DOHH2 (cell line): ENCODE measurements at regions not wholly inside any gene's neighbourhood (a gene's known extent, or its start where the extent isn't known, plus 50 kb on each side); places are given as distances from the start of the nearest gene placed in this dataset.

Experiments
- H3F3A ChIP-seq: fragments of 200-600 bp; sonication (generic), shearing (Covaris generic); 2 replicates; pipeline ENCODE4 v1.6.0; 2016; ENCODE audit warnings: antibody characterized with exemption, mild to moderate bottlenecking; ENCODE audit not compliant: control insufficient read depth, insufficient read depth
- H3K27ac ChIP-seq: fragments of 200-600 bp; sonication (generic); 2 replicates; pipeline ENCODE4 v1.5.1; 2014; ENCODE audit warnings: low read depth, mild to moderate bottlenecking, low read length, moderate library complexity
- H3K27me3 ChIP-seq: fragments of 200-600 bp; sonication (generic); 2 replicates; pipeline ENCODE4 v1.6.1; 2014; ENCODE audit warnings: mild to moderate bottlenecking, low read length, mixed read lengths; ENCODE audit not compliant: control insufficient read depth
- H3K36me3 ChIP-seq: fragments of 200-600 bp; sonication (generic); 2 replicates; pipeline ENCODE4 v1.6.1; 2014; ENCODE audit warnings: mild to moderate bottlenecking, low read length, moderate library complexity, mixed read lengths; ENCODE audit not compliant: control insufficient read depth
- H3K4me1 ChIP-seq: fragments of 200-600 bp; sonication (generic); 2 replicates; pipeline ENCODE4 v1.6.1; 2014; ENCODE audit warnings: mild to moderate bottlenecking, low read length, mixed read lengths; ENCODE audit not compliant: control insufficient read depth
- H3K4me2 ChIP-seq: fragments of 200-600 bp; sonication (generic); 2 replicates; pipeline ENCODE4 v1.6.0; 2014; ENCODE audit warnings: mild to moderate bottlenecking, low read length, moderate library complexity
- H3K4me3 ChIP-seq: fragments of 200-600 bp; sonication (generic); 2 replicates; pipeline ENCODE4 v1.5.1; 2014; ENCODE audit warnings: mild to moderate bottlenecking, low read length, mixed read lengths
- H3K79me2 ChIP-seq: fragments of 200-600 bp; sonication (generic); 2 replicates; pipeline ENCODE4 v1.6.1; 2014; ENCODE audit warnings: mild to moderate bottlenecking, low read length, mixed read lengths; ENCODE audit not compliant: control insufficient read depth
- H3K9me2 ChIP-seq: fragments of 200-600 bp; sonication (generic); replicated peaks from 2 replicates; pipeline ENCODE4 v1.6.1; 2014; ENCODE audit warnings: mild to moderate bottlenecking, low read length, mixed read lengths; ENCODE audit not compliant: control insufficient read depth
- H3K9me3 ChIP-seq: fragments of 200-600 bp; sonication (generic); 2 replicates; pipeline ENCODE4 v1.6.1; 2014; ENCODE audit warnings: antibody characterized with exemption, low read length, mixed read lengths; ENCODE audit not compliant: control insufficient read depth, insufficient read depth
- H4K20me1 ChIP-seq: fragments of 200-600 bp; sonication (generic); 2 replicates; pipeline ENCODE4 v1.6.0; 2014; ENCODE audit warnings: low read depth, mild to moderate bottlenecking, antibody characterized with exemption, low read length, moderate library complexity; ENCODE audit not compliant: control insufficient read depth, insufficient read depth
- EZH2phosphoT487 ChIP-seq: fragments of 200-600 bp; sonication (generic); IDR thresholded peaks from 2 replicates; pipeline ENCODE4 v1.6.1; 2017; ENCODE audit warnings: borderline replicate concordance, mild to moderate bottlenecking, antibody characterized with exemption, low read length, moderate library complexity, mixed read lengths
- TF ChIP-seq, protein P1 (sequence below): fragments of 200-600 bp; sonication (generic); IDR thresholded peaks from one replicate; pipeline ENCODE4 v1.5.1; 2014; ENCODE audit warnings: antibody characterized with exemption, mild to moderate bottlenecking, low read depth, low read length; ENCODE audit not compliant: poor library complexity, severe bottlenecking

DNA sequence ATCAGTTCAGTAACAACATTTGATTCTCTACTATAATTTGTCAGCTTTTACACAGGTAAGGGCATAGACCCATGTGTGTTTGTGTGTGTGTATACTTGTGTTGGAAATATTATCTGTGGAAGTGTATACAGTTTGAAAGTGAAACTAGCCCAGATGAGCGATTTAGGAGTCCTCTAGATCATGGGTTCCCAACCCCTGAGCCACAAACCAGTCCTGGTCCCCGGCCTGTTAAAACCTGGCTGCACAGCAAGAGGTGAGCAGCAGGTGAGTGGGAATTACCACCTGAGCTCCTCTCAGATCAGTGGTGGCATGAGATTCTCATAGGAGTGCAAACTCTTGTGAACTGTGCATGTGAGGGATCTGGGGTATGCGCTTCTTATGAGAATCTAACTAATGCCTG is 1221.5 kb upstream of the SORCS1 start:
- no peaks in the 10 kb centered on the region for H3F3A ChIP-seq
- no peak overlapping the region for H3K27ac ChIP-seq
- H3K36me3 ChIP-seq, result no peaks in the 10 kb centered on the region
- no peak overlapping the region for H3K4me2 ChIP-seq
- H3K27me3 ChIP-seq, result no peaks in the 10 kb centered on the region
- TF ChIP-seq EZH2phosphoT487, result no peak
- TF ChIP-seq, protein P1, sequence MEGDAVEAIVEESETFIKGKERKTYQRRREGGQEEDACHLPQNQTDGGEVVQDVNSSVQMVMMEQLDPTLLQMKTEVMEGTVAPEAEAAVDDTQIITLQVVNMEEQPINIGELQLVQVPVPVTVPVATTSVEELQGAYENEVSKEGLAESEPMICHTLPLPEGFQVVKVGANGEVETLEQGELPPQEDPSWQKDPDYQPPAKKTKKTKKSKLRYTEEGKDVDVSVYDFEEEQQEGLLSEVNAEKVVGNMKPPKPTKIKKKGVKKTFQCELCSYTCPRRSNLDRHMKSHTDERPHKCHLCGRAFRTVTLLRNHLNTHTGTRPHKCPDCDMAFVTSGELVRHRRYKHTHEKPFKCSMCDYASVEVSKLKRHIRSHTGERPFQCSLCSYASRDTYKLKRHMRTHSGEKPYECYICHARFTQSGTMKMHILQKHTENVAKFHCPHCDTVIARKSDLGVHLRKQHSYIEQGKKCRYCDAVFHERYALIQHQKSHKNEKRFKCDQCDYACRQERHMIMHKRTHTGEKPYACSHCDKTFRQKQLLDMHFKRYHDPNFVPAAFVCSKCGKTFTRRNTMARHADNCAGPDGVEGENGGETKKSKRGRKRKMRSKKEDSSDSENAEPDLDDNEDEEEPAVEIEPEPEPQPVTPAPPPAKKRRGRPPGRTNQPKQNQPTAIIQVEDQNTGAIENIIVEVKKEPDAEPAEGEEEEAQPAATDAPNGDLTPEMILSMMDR, result no peak
- no peaks in the 10 kb centered on the region for H3K9me2 ChIP-seq
- H4K20me1 ChIP-seq, result no peaks in the 10 kb centered on the region
- no peaks in the 10 kb centered on the region for H3K9me3 ChIP-seq
- H3K79me2 ChIP-seq, result no peaks in the 10 kb centered on the region
- no peaks in the 10 kb centered on the region for H3K4me1 ChIP-seq
- H3K4me3 ChIP-seq, result no peak overlapping the region

DNA sequence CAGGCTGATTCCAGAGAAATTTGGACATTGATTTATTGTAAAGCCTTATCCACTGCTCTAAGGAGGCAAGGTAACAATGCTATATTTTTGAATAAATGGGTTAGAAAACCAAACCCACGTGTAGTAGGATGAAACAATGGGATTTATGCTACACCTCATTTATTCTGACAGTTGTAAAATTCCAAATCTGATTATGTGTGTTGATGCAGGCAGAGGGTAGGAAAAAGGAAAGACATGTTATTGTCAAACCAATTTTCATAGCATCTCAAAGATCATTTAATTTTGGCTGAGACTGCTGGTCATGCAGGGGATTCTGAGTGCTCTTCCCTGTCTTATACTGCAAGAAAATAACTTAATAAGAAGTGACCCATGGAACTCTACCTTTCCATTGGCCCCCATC is 1219.9 kb upstream of the SORCS1 start:
- Histone ChIP-seq H4K20me1 (no peaks in the 10 kb centered on the region), H3K79me2 (no peaks in the 10 kb centered on the region), H3K27ac (no peak overlapping the region), H3K27me3 (no peaks in the 10 kb centered on the region), H3K9me3 (no peaks in the 10 kb centered on the region), H3K4me1 (no peaks in the 10 kb centered on the region), H3K4me3 (no peak overlapping the region), H3F3A (no peaks in the 10 kb centered on the region), H3K36me3 (no peaks in the 10 kb centered on the region), H3K4me2 (no peak overlapping the region), H3K9me2 (no peaks in the 10 kb centered on the region)
- no peak for TF ChIP-seq EZH2phosphoT487
- TF ChIP-seq, protein P1, result no peak

DNA sequence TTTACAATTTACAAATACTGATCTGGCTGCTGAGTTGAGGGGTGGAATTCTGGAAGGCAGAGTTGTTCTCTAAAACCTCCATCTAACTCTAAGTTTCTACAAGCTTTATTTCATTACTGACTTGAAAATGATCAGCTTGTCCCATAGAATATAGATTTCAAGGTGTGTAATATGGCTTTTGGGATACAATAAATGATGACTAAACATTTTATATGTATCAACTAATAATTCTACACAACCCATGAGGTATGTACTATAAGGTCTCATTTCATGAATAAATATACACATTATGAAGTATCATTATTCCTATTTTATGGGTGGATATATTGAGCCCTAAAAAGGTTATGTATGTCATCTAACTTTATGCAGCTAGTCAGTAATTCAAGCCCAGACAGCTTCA is 1214.3 kb upstream of the SORCS1 start:
- H3K27ac ChIP-seq, result no peak overlapping the region
- no peak overlapping the region for H3K4me3 ChIP-seq
- H3K9me3 ChIP-seq, result no peaks in the 10 kb centered on the region
- H3F3A ChIP-seq, result no peaks in the 10 kb centered on the region
- H3K4me1 ChIP-seq, result no peaks in the 10 kb centered on the region
- TF ChIP-seq, protein P1, result no peak
- TF ChIP-seq EZH2phosphoT487, result no peak
- no peaks in the 10 kb centered on the region for H3K27me3 ChIP-seq
- H3K4me2 ChIP-seq, result no peak overlapping the region
- H3K9me2 ChIP-seq, result no peaks in the 10 kb centered on the region
- no peaks in the 10 kb centered on the region for H4K20me1 ChIP-seq
- no peaks in the 10 kb centered on the region for H3K36me3 ChIP-seq
- H3K79me2 ChIP-seq, result no peaks in the 10 kb centered on the region

DNA sequence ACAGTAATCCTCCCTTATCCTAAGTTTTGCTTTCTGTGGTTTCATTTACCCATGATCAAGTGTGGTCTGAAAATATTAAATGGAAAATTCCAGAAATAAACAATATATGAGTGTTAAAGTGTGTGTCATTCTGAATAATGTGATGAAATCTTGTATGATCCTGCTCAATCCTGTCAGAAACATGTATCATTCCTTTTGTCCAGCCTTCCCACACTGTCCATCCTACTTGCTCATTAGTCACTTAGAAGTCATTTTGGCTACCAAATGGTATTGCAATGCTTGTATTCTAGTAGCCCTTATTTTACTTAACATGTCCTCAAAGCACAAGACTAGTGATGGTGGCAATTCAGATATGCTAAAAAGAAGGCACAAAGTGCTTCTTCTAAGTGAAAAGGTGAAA is 1211.2 kb upstream of the SORCS1 start:
- TF ChIP-seq, protein P1, result no peak
- no peak for TF ChIP-seq EZH2phosphoT487
- H4K20me1 ChIP-seq, result no peaks in the 10 kb centered on the region
- no peak overlapping the region for H3K27ac ChIP-seq

More for the DNA sequence above, 1211.2 kb upstream of the SORCS1 start:
- no peak overlapping the region for H3K4me3 ChIP-seq
- no peaks in the 10 kb centered on the region for H3K79me2 ChIP-seq
- no peaks in the 10 kb centered on the region for H3K9me2 ChIP-seq
- no peaks in the 10 kb centered on the region for H3F3A ChIP-seq
- H3K27me3 ChIP-seq, result no peaks in the 10 kb centered on the region
- no peak overlapping the region for H3K4me2 ChIP-seq
- no peaks in the 10 kb centered on the region for H3K4me1 ChIP-seq
- no peaks in the 10 kb centered on the region for H3K9me3 ChIP-seq
- H3K36me3 ChIP-seq, result no peaks in the 10 kb centered on the region
